ENCODE measurements at regions not wholly inside any gene's neighbourhood (a gene's known extent, or its start where the extent isn't known, plus 50 kb on each side); places are given as distances from the start of the nearest gene placed in this dataset.

- Histone ChIP-seq H3K4me3 (ENCODE audit: low read depth in 2 of 2, low read length in 2 of 2) (no peak overlapping the region), H3K4me1 (ENCODE audit: control insufficient read depth, insufficient read depth, low read length) (no peaks in the 10 kb centered on the region), H3K27me3 (ENCODE audit: control insufficient read depth, insufficient read depth, low read length) (no peaks in the 10 kb centered on the region), H3K27ac (ENCODE audit: low read length) (no peak overlapping the region), H3K36me3 (ENCODE audit: control insufficient read depth, insufficient read depth, low read length) (no peaks in the 10 kb centered on the region), H3K9me3 (ENCODE audit: control insufficient read depth, insufficient read depth, low read depth, low read length) (no peaks in the 10 kb centered on the region)
- ChIA-PET POLR2A (no interaction called here), CTCF (no interaction called here)
- in situ Hi-C loops (cut with HindIII; ENCODE audit: low pct_unique_long_range_greater_than_20kb, low sequenced_read_pairs) (no loop called here), intact Hi-C loops (cut with micrococcal nuclease; ENCODE audit: unreplicated experiment) (no loop called here)
- no TSS peak for BruUV-seq (replicated peaks)
- TF ChIP-seq, protein P1, sequence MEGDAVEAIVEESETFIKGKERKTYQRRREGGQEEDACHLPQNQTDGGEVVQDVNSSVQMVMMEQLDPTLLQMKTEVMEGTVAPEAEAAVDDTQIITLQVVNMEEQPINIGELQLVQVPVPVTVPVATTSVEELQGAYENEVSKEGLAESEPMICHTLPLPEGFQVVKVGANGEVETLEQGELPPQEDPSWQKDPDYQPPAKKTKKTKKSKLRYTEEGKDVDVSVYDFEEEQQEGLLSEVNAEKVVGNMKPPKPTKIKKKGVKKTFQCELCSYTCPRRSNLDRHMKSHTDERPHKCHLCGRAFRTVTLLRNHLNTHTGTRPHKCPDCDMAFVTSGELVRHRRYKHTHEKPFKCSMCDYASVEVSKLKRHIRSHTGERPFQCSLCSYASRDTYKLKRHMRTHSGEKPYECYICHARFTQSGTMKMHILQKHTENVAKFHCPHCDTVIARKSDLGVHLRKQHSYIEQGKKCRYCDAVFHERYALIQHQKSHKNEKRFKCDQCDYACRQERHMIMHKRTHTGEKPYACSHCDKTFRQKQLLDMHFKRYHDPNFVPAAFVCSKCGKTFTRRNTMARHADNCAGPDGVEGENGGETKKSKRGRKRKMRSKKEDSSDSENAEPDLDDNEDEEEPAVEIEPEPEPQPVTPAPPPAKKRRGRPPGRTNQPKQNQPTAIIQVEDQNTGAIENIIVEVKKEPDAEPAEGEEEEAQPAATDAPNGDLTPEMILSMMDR (IDR thresholded peaks at IDR 0.05) = no peak
- TF ChIP-seq POLR2AphosphoS5 (IDR thresholded peaks at IDR 0.05; ENCODE audit: low read depth, low read length) (no peak), REST (IDR thresholded peaks at IDR 0.05; ENCODE audit: insufficient read depth in 1 of 2, low read depth in 2 of 2, low read length in 1 of 2) (no peak), SIN3A (IDR thresholded peaks at IDR 0.05; ENCODE audit: borderline replicate concordance, insufficient read depth, low read depth, low read length) (no peak), TCF7L2 (IDR thresholded peaks at IDR 0.05; ENCODE audit: low read depth, low read length) (no peak)
- DNase-seq (ENCODE audit: low read depth, low spot score) = no peak
- ATAC-seq = no peak
These were observed 187.3 kb downstream of the NUFIP1 start for GRCh38 chr13:44801990-44802389.

DNA sequence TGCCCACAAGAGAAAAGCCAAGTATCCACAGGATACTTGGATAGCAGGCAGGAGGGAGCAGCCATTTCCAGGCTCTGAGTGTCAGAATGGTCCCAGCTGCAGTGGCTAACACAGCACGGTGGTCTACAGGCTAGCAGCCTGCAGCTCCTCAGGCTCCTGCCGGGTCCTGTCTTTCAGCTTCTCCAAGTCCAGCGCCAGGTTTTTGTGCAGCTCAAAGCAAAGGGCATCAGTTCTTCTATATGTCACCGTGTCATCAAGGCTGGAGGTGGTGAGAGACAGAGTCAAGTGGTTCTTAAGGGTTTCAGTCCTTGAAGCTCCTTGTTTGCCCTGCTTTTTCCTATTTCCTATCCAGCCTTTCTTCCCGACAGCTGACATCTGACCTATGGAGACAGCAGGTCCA, 188.6 kb downstream of the NUFIP1 start:
- DNase-seq (ENCODE audit: low read depth, low spot score) = no peak
- CTCF ChIA-PET = no interaction called here
- in situ Hi-C loops (cut with HindIII; ENCODE audit: low pct_unique_long_range_greater_than_20kb, low sequenced_read_pairs) (no loop called here), intact Hi-C loops (cut with micrococcal nuclease; ENCODE audit: unreplicated experiment) (no loop called here)
- no peaks in the 10 kb centered on the region for H3K36me3 ChIP-seq (ENCODE audit: control insufficient read depth, insufficient read depth, low read length)
- H3K4me3 ChIP-seq (ENCODE audit: low read depth in 2 of 2, low read length in 2 of 2) = no peak overlapping the region
- POLR2A ChIA-PET = no interaction called here
- H3K27ac ChIP-seq (ENCODE audit: low read length) = no peak overlapping the region
- TF ChIP-seq, protein P1 (IDR thresholded peaks at IDR 0.05) = no peak
- TF ChIP-seq REST (IDR thresholded peaks at IDR 0.05; ENCODE audit: insufficient read depth in 1 of 2, low read depth in 2 of 2, low read length in 1 of 2) = no peak
- TF ChIP-seq SIN3A (IDR thresholded peaks at IDR 0.05; ENCODE audit: borderline replicate concordance, insufficient read depth, low read depth, low read length) = no peak
- TF ChIP-seq POLR2AphosphoS5 (IDR thresholded peaks at IDR 0.05; ENCODE audit: low read depth, low read length) = no peak
- TF ChIP-seq TCF7L2 (IDR thresholded peaks at IDR 0.05; ENCODE audit: low read depth, low read length) = no peak
- BruUV-seq (replicated peaks) = no TSS peak
- H3K9me3 ChIP-seq (ENCODE audit: control insufficient read depth, insufficient read depth, low read depth, low read length) = no peaks in the 10 kb centered on the region
- H3K27me3 ChIP-seq (ENCODE audit: control insufficient read depth, insufficient read depth, low read length) = no peaks in the 10 kb centered on the region
- no peaks in the 10 kb centered on the region for H3K4me1 ChIP-seq (ENCODE audit: control insufficient read depth, insufficient read depth, low read length)
- ATAC-seq = no peak
